HepG2 (cell line): ENCODE measurements at regions not wholly inside any gene's neighbourhood (a gene's known extent, or its start where the extent isn't known, plus 50 kb on each side); places are given as distances from the start of the nearest gene placed in this dataset.

ENCODE experiments used
- ATAC-seq: fragments of 200-7000 bp; cut with Tn5 transposase; 3 replicates; pipeline ENCODE4 v1.9.1; 2020; ENCODE audit warnings: mild to moderate bottlenecking, moderate library complexity
- BruUV-seq: library from RNA; stranded (reverse); fragments of 400-500 nt; replicated peaks from 2 replicates; lab custom pipeline; 2021; lab: Mats Ljungman, UMichigan
- CTCF ChIA-PET: fragments of 300-600 bp; formaldehyde crosslinking; extraction: SDS; loops from one replicate; lab custom pipeline; 2021; ENCODE audit warnings: low total read pairs, inconsistent platforms, low intra/inter-chr PET ratio; lab: Yijun Ruan, JAX
- POLR2A ChIA-PET: fragments of 350-600 bp; sonication (Branson Sonifier 250); formaldehyde crosslinking; loops from one replicate; lab custom pipeline; 2020; ENCODE audit warnings: antibody characterized with exemption, inconsistent platforms; lab: Yijun Ruan, JAX
- DNase-seq: peaks from one replicate; pipeline ENCODE4 v3.0.0-alpha.2; 2015; ENCODE audit warnings: low spot score
- FAIRE-seq: peaks from 3 replicates; lab custom pipeline; 2011; peaks lifted over from hg19 to GRCh38; lab: Jason Lieb, UNC
- H2AFZ ChIP-seq: one replicate; pipeline ENCODE4 v1.6.1; 2011; ENCODE audit warnings: low read length, inconsistent platforms
- H3K27ac ChIP-seq: fragments of 300-600 bp; 3 replicates; pipeline ENCODE4 v1.8.0; 2011; ENCODE audit warnings: mixed run types, mild to moderate bottlenecking, mixed read lengths, low read length, inconsistent platforms; ENCODE audit not compliant: insufficient read depth; ENCODE audit errors: extremely low read length
- H3K27me3 ChIP-seq, 2 experiments: fragments of 200-600 bp in 1 of 2; 2 replicates in 1 of 2; 3 replicates in 1 of 2; pipeline versions ENCODE4 v1.6.0 to v1.8.0; 2011; ENCODE audit warnings: low read length in 2 of 2, mild to moderate bottlenecking in 2 of 2, moderate library complexity in 2 of 2, inconsistent platforms in 1 of 2; ENCODE audit not compliant: insufficient read depth in 2 of 2, control insufficient read depth in 1 of 2
- H3K36me3 ChIP-seq, 2 experiments: fragments of 200-600 bp in 1 of 2; replicated peaks in 1 of 2; 2 replicates in 1 of 2; 3 replicates in 1 of 2; pipeline versions ENCODE4 v1.5.1 to v1.8.0; 2011; ENCODE audit warnings: low read length in 2 of 2, inconsistent platforms in 1 of 2; ENCODE audit not compliant: insufficient read depth in 2 of 2, control insufficient read depth in 1 of 2
- H3K4me1 ChIP-seq: 2 replicates; pipeline ENCODE4 v1.5.1; 2012; ENCODE audit warnings: low read length, inconsistent platforms; ENCODE audit not compliant: insufficient read depth
- H3K4me2 ChIP-seq: 2 replicates; pipeline ENCODE4 v1.6.0; 2011; ENCODE audit warnings: low read depth, low read length, inconsistent platforms
- H3K4me3 ChIP-seq, 3 experiments: fragments of 200-600 bp in 1 of 3; sonication (generic), shearing (Covaris generic) in 1 of 3; replicated peaks in 1 of 3; 2 replicates each; pipeline ENCODE4 v1.5.1; 2011 to 2016; ENCODE audit warnings: low read length in 3 of 3, inconsistent platforms in 2 of 3, low read depth in 2 of 3, mild to moderate bottlenecking in 2 of 3, control low read depth in 1 of 3, mixed read lengths in 1 of 3; ENCODE audit not compliant: insufficient read depth in 1 of 3
- H3K79me2 ChIP-seq: one replicate; pipeline ENCODE4 v1.6.1; 2011; ENCODE audit warnings: low read length, inconsistent platforms; ENCODE audit not compliant: insufficient read depth
- H3K9ac ChIP-seq: 2 replicates; pipeline ENCODE4 v1.6.0; 2011; ENCODE audit warnings: mild to moderate bottlenecking, low read depth, low read length, inconsistent platforms; ENCODE audit not compliant: insufficient read depth
- H3K9me3 ChIP-seq: 2 replicates; pipeline ENCODE4 v1.5.1; 2012; ENCODE audit warnings: mild to moderate bottlenecking, low read length
- H4K20me1 ChIP-seq: 2 replicates; pipeline ENCODE4 v1.6.0; 2011; ENCODE audit warnings: inconsistent platforms, mild to moderate bottlenecking, low read length, moderate library complexity; ENCODE audit not compliant: insufficient read depth
- CC2D1A ChIP-seq: sonication (generic); formaldehyde crosslinking; IDR thresholded peaks from 2 replicates; pipeline ENCODE4 v1.8.1; 2023; ENCODE audit warnings: mild to moderate bottlenecking, missing genetic modification reagents
- FOXM1 ChIP-seq: sonication (generic); formaldehyde crosslinking; IDR thresholded peaks from 2 replicates; pipeline ENCODE4 v1.5.0; 2020; ENCODE audit warnings: missing genetic modification reagents
- GABPA ChIP-seq, 2 experiments: IDR thresholded peaks; 2 replicates each; pipeline ENCODE4 v1.6.1; 2011 to 2016; ENCODE audit warnings: low read depth in 2 of 2, low read length in 1 of 2, missing biosample characterization in 1 of 2, missing genetic modification characterization in 1 of 2
- GRHL1 ChIP-seq: sonication (generic); formaldehyde crosslinking; conservative IDR thresholded peaks from 2 replicates; pipeline ENCODE4 v1.8.0; 2022; ENCODE audit warnings: missing genetic modification reagents
- HDAC6 ChIP-seq: fragments of 200-600 bp; sonication (generic); IDR thresholded peaks from 2 replicates; pipeline ENCODE4 v1.7.0; 2017; ENCODE audit warnings: mild to moderate bottlenecking, antibody characterized with exemption, low read length, low read depth
- NCOA5 ChIP-seq: sonication (generic); formaldehyde crosslinking; IDR thresholded peaks from 2 replicates; pipeline ENCODE4 v1.4.0; 2020; ENCODE audit warnings: missing genetic modification reagents
- SOX13 ChIP-seq, 3 experiments: fragments of 450-650 bp in 1 of 3; sonication (generic) in 1 of 3; formaldehyde crosslinking in 1 of 3; IDR thresholded peaks in 2 of 3; conservative IDR thresholded peaks in 1 of 3; 2 replicates each; pipeline versions ENCODE4 v1.5.0 to v1.6.1; 2016 to 2020; ENCODE audit warnings: antibody characterized with exemption in 1 of 3, mild to moderate bottlenecking in 1 of 3, missing compliant biosample characterization in 1 of 3, missing genetic modification reagents in 1 of 3, moderate library complexity in 1 of 3
- SRSF4 ChIP-seq: fragments of 200-400 bp; formaldehyde crosslinking; IDR thresholded peaks from one replicate; pipeline ENCODE4 v1.6.1; 2018; ENCODE audit warnings: mild to moderate bottlenecking, low read depth, low read length, moderate library complexity; ENCODE audit not compliant: poor library complexity, severe bottlenecking
- TEAD3 ChIP-seq: optimal IDR thresholded peaks from 2 replicates; pipeline ENCODE3; 2016; ENCODE audit warnings: borderline replicate concordance
- THYN1 ChIP-seq: sonication (generic); formaldehyde crosslinking; IDR thresholded peaks from 2 replicates; pipeline ENCODE4 v1.8.1; 2023; ENCODE audit warnings: low read depth, mild to moderate bottlenecking, moderate library complexity, missing genetic modification reagents, borderline replicate concordance
- ZBTB42 ChIP-seq: sonication (generic); formaldehyde crosslinking; IDR thresholded peaks from 2 replicates; pipeline ENCODE4 v1.5.0; 2020; ENCODE audit warnings: mild to moderate bottlenecking, missing genetic modification reagents
- ZNF768 ChIP-seq: sonication (generic); formaldehyde crosslinking; IDR thresholded peaks from 2 replicates; pipeline ENCODE4 v1.4.0; 2020; ENCODE audit warnings: missing genetic modification reagents
- WGBS: methylation state at CpG from one replicate; pipeline ENCODE4 v1.1.6; 2017; ENCODE audit warnings: low lambda C conversion rate; 5-methylcytosine and 5-hydroxymethylcytosine counted together
- in situ Hi-C: cut with HindIII; loops from 2 replicates; pipeline ENCODE4 v1.10.0; 2017; ENCODE audit warnings: low pct_unique_long_range_greater_than_20kb; ENCODE audit not compliant: extremely low pct_ligation_motif_present
- intact Hi-C: fragments of 100-400 bp; cut with micrococcal nuclease; formaldehyde crosslinking; loops from one replicate; pipeline ENCODE4 v1.10.0; 2022; ENCODE audit not compliant: unreplicated experiment
- TF ChIP-seq, protein P1 (sequence below): sonication (generic); formaldehyde crosslinking; IDR thresholded peaks from 2 replicates; pipeline ENCODE4 v1.5.0; 2020; ENCODE audit warnings: mild to moderate bottlenecking, missing genetic modification reagents, borderline replicate concordance

DNA sequence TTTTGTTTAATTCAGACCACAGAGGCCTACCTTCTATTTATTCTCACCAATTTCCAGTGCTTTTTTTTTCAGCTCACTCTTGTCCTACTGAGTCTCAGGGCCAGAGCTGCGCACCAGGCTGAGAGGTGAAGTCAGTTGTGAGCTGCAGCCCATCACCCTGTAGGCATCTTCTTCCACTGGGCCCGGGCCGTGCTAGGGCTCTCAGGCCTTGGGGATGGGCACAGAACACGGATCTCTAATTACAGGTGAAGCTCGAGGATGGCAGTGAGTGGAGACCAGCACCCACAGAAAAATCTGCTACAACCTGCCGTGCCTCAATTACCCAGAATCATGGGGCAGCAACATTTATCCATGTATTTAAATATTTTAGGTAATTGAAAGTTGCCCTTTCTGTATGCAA is 82.1 kb downstream of the IRX5 start:
- WGBS, result 40% methylated on average over 6 of the region's 6 CpGs
- intact Hi-C loops (no loop called here), in situ Hi-C loops (no loop called here)
- TF ChIP-seq SOX13 (IDR thresholded peaks at IDR 0.05) (no peak), SOX13 (CRISPR knock-in tag; conservative IDR thresholded peaks at IDR 0.05 in 1 of 2, IDR thresholded peaks at IDR 0.05 in 1 of 2) (no peak), ZNF768 (CRISPR knock-in tag) (no peak), ZBTB42 (CRISPR knock-in tag) (no peak), GRHL1 (CRISPR knock-in tag) (no peak), TEAD3 (CRISPR knock-in tag) (no peak), THYN1 (no peak), NCOA5 (CRISPR knock-in tag) (no peak), GABPA (IDR thresholded peaks at IDR 0.05; ENCODE audit: low read depth, low read length) (no peak), GABPA (CRISPR knock-in tag; IDR thresholded peaks at IDR 0.05; ENCODE audit: low read depth) (no peak), HDAC6 (no peak), CC2D1A (no peak), FOXM1 (no peak), SRSF4 (no peak)
- TF ChIP-seq, protein P1, sequence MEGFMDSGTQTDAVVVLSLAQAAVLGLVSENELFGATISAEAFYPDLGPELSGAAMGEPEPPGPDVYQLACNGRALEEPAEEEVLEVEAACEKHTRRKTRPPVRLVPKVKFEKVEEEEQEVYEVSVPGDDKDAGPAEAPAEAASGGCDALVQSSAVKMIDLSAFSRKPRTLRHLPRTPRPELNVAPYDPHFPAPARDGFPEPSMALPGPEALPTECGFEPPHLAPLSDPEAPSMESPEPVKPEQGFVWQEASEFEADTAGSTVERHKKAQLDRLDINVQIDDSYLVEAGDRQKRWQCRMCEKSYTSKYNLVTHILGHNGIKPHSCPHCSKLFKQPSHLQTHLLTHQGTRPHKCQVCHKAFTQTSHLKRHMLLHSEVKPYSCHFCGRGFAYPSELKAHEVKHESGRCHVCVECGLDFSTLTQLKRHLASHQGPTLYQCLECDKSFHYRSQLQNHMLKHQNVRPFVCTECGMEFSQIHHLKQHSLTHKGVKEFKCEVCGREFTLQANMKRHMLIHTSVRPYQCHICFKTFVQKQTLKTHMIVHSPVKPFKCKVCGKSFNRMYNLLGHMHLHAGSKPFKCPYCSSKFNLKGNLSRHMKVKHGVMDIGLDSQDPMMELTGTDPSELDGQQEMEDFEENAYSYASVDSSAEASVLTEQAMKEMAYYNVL, result no peak
- Histone ChIP-seq H3K9me3 (no peaks in the 10 kb centered on the region), H3K4me3 (no peak overlapping the region), H4K20me1 (no peaks in the 10 kb centered on the region), H3K27ac (no peak overlapping the region), H3K36me3 (no peaks in the 10 kb centered on the region), H3K4me2 (no peak overlapping the region), H3K79me2 (no peaks in the 10 kb centered on the region), H3K27me3 (peaks cover 3 to 6% of the 10 kb centered on the region in 2 experiments; a peak in 3 of 5 replicates), H3K9ac (no peak overlapping the region), H3K4me1 (no peaks in the 10 kb centered on the region), H2AFZ (no peak overlapping the region)
- DNase-seq (no peak), ATAC-seq (no peak), FAIRE-seq (no peak)
- ChIA-PET CTCF (no interaction called here), POLR2A (no interaction called here)
- no TSS peak for BruUV-seq
